ENCODE measurements at regions not wholly inside any gene's neighbourhood (a gene's known extent, or its start where the extent isn't known, plus 50 kb on each side); places are given as distances from the start of the nearest gene placed in this dataset.

GRCh38 chr5:85591311-85591710, 1026.4 kb upstream of the COX7C start:
- peaks cover 3% of the 10 kb centered on the region for H3K27me3 Mint-ChIP-seq (ENCODE audit: low read depth, poor library complexity)

GRCh38 chr5:85602843-85603242, 1014.9 kb upstream of the COX7C start:
- Mint-ChIP-seq H3K4me3 (no peak overlapping the region), H3K9me3 (no peaks in the 10 kb centered on the region), H3K4me1 (no peaks in the 10 kb centered on the region), H3K27me3 (ENCODE audit: low read depth, poor library complexity) (peaks cover 11% of the 10 kb centered on the region), H3K27ac (no peak overlapping the region), H3K36me3 (ENCODE audit: low read depth) (no peaks in the 10 kb centered on the region)
- no peak for TF ChIP-seq CTCF (IDR thresholded peaks at IDR 0.05)
- DNase-seq: no peak

More at GRCh38 chr5:85591311-85591710, 1026.4 kb upstream of the COX7C start:
- no peak for DNase-seq
- H3K4me1 Mint-ChIP-seq: peaks cover 14% of the 10 kb centered on the region
- peaks cover 11% of the 10 kb centered on the region for H3K9me3 Mint-ChIP-seq
- no peak overlapping the region for H3K4me3 Mint-ChIP-seq
- peaks cover 4% of the 10 kb centered on the region for H3K36me3 Mint-ChIP-seq (ENCODE audit: low read depth)
- TF ChIP-seq CTCF (IDR thresholded peaks at IDR 0.05): no peak
- H3K27ac Mint-ChIP-seq: no peak overlapping the region

- H3K27me3 Mint-ChIP-seq (ENCODE audit: low read depth, poor library complexity): peaks cover 11% of the 10 kb centered on the region
- no peak for TF ChIP-seq CTCF (IDR thresholded peaks at IDR 0.05)
- no peak overlapping the region for H3K4me3 Mint-ChIP-seq
- H3K4me1 Mint-ChIP-seq: no peaks in the 10 kb centered on the region
- H3K36me3 Mint-ChIP-seq (ENCODE audit: low read depth): no peaks in the 10 kb centered on the region
- no peak for DNase-seq
- H3K27ac Mint-ChIP-seq: peak overlapping the region; percentile 77
- no peaks in the 10 kb centered on the region for H3K9me3 Mint-ChIP-seq
These were observed 1013.4 kb upstream of the COX7C start for GRCh38 chr5:85604378-85604777.

GRCh38 chr5:85604786-85605185, 1013.0 kb upstream of the COX7C start:
- no peak for TF ChIP-seq CTCF (IDR thresholded peaks at IDR 0.05)
- Mint-ChIP-seq H3K27me3 (ENCODE audit: low read depth, poor library complexity) (peaks cover 11% of the 10 kb centered on the region), H3K4me1 (no peaks in the 10 kb centered on the region), H3K9me3 (no peaks in the 10 kb centered on the region), H3K4me3 (no peak overlapping the region), H3K27ac (no peak overlapping the region), H3K36me3 (ENCODE audit: low read depth) (no peaks in the 10 kb centered on the region)
- no peak for DNase-seq

GRCh38 chr5:85605381-85605780, 1012.4 kb upstream of the COX7C start:
- H3K4me3 Mint-ChIP-seq: no peak overlapping the region
- H3K9me3 Mint-ChIP-seq: no peaks in the 10 kb centered on the region
- H3K36me3 Mint-ChIP-seq (ENCODE audit: low read depth): no peaks in the 10 kb centered on the region
- no peaks in the 10 kb centered on the region for H3K4me1 Mint-ChIP-seq
- peaks cover 11% of the 10 kb centered on the region for H3K27me3 Mint-ChIP-seq (ENCODE audit: low read depth, poor library complexity)
- DNase-seq: no peak
- H3K27ac Mint-ChIP-seq: no peak overlapping the region
- no peak for TF ChIP-seq CTCF (IDR thresholded peaks at IDR 0.05)

GRCh38 chr5:85614489-85614888, 1003.3 kb upstream of the COX7C start:
- H3K27me3 Mint-ChIP-seq (ENCODE audit: low read depth, poor library complexity): no peaks in the 10 kb centered on the region
- no peaks in the 10 kb centered on the region for H3K36me3 Mint-ChIP-seq (ENCODE audit: low read depth)
- H3K4me3 Mint-ChIP-seq: no peak overlapping the region
- no peak for TF ChIP-seq CTCF (IDR thresholded peaks at IDR 0.05)
- H3K4me1 Mint-ChIP-seq: no peaks in the 10 kb centered on the region
- H3K9me3 Mint-ChIP-seq: no peaks in the 10 kb centered on the region
- no peak for DNase-seq
- H3K27ac Mint-ChIP-seq: no peak overlapping the region
